ENCODE measurements at regions not wholly inside any gene's neighbourhood (a gene's known extent, or its start where the extent isn't known, plus 50 kb on each side); places are given as distances from the start of the nearest gene placed in this dataset.
"Not testable (repeated sequence)": the region's sequence is repeated elsewhere in the genome, so short reads cannot be mapped to it uniquely, and the experiment has no call there.

- Histone ChIP-seq H3K27me3 (ENCODE audit: insufficient read depth, poor library complexity, severe bottlenecking) (no peaks in the 10 kb centered on the region), H3K36me3 (ENCODE audit: low read depth) (no peaks in the 10 kb centered on the region), H3K27ac (ENCODE audit: poor library complexity, severe bottlenecking) (no peak overlapping the region), H3K9me3 (ENCODE audit: severe bottlenecking) (no peaks in the 10 kb centered on the region), H3K4me3 (ENCODE audit: severe bottlenecking) (no peak overlapping the region), H3K4me1 (ENCODE audit: insufficient read depth, poor library complexity, severe bottlenecking) (no peaks in the 10 kb centered on the region)
- no peak for TF ChIP-seq CTCF (IDR thresholded peaks at IDR 0.05; ENCODE audit: poor library complexity, severe bottlenecking)
- DNase-seq (ENCODE audit: low spot score) (no peak), ATAC-seq (ENCODE audit: low read depth) (no peak)
These were observed 511.5 kb upstream of the PTBP2 start for GRCh38 chr1:96210054-96210453.

GRCh38 chr1:96211202-96211601, 510.4 kb upstream of the PTBP2 start:
- Histone ChIP-seq H3K36me3 (ENCODE audit: low read depth) (no peaks in the 10 kb centered on the region), H3K4me1 (ENCODE audit: insufficient read depth, poor library complexity, severe bottlenecking) (no peaks in the 10 kb centered on the region), H3K27me3 (ENCODE audit: insufficient read depth, poor library complexity, severe bottlenecking) (no peaks in the 10 kb centered on the region), H3K9me3 (ENCODE audit: severe bottlenecking) (no peaks in the 10 kb centered on the region), H3K4me3 (ENCODE audit: severe bottlenecking) (no peak overlapping the region), H3K27ac (ENCODE audit: poor library complexity, severe bottlenecking) (no peak overlapping the region)
- no peak for TF ChIP-seq CTCF (IDR thresholded peaks at IDR 0.05; ENCODE audit: poor library complexity, severe bottlenecking)
- DNase-seq (ENCODE audit: low spot score), result no peak
- ATAC-seq (ENCODE audit: low read depth), result no peak

GRCh38 chr1:96214982-96215381, 506.6 kb upstream of the PTBP2 start:
- no peak for ATAC-seq (ENCODE audit: low read depth)
- no peak for TF ChIP-seq CTCF (IDR thresholded peaks at IDR 0.05; ENCODE audit: poor library complexity, severe bottlenecking)
- Histone ChIP-seq H3K4me3 (ENCODE audit: severe bottlenecking) (no peak overlapping the region), H3K27me3 (ENCODE audit: insufficient read depth, poor library complexity, severe bottlenecking) (no peaks in the 10 kb centered on the region), H3K9me3 (ENCODE audit: severe bottlenecking) (no peaks in the 10 kb centered on the region), H3K36me3 (ENCODE audit: low read depth) (no peaks in the 10 kb centered on the region), H3K27ac (ENCODE audit: poor library complexity, severe bottlenecking) (no peak overlapping the region), H3K4me1 (ENCODE audit: insufficient read depth, poor library complexity, severe bottlenecking) (no peaks in the 10 kb centered on the region)
- no peak for DNase-seq (ENCODE audit: low spot score)

GRCh38 chr1:96220651-96221050, 500.9 kb upstream of the PTBP2 start:
- H3K4me1 ChIP-seq (ENCODE audit: insufficient read depth, poor library complexity, severe bottlenecking), result no peaks in the 10 kb centered on the region
- TF ChIP-seq CTCF (IDR thresholded peaks at IDR 0.05; ENCODE audit: poor library complexity, severe bottlenecking), result no peak
- no peak overlapping the region for H3K4me3 ChIP-seq (ENCODE audit: severe bottlenecking)
- H3K9me3 ChIP-seq (ENCODE audit: severe bottlenecking), result no peaks in the 10 kb centered on the region
- H3K27me3 ChIP-seq (ENCODE audit: insufficient read depth, poor library complexity, severe bottlenecking), result no peaks in the 10 kb centered on the region
- H3K36me3 ChIP-seq (ENCODE audit: low read depth), result no peaks in the 10 kb centered on the region
- H3K27ac ChIP-seq (ENCODE audit: poor library complexity, severe bottlenecking), result no peak overlapping the region
- no peak for DNase-seq (ENCODE audit: low spot score)
- no peak for ATAC-seq (ENCODE audit: low read depth)

- TF ChIP-seq CTCF (IDR thresholded peaks at IDR 0.05; ENCODE audit: poor library complexity, severe bottlenecking), result no peak
- no peaks in the 10 kb centered on the region for H3K27me3 ChIP-seq (ENCODE audit: insufficient read depth, poor library complexity, severe bottlenecking)
- no peaks in the 10 kb centered on the region for H3K9me3 ChIP-seq (ENCODE audit: severe bottlenecking)
- ATAC-seq (ENCODE audit: low read depth) (no peak), DNase-seq (ENCODE audit: low spot score) (no peak)
- no peaks in the 10 kb centered on the region for H3K36me3 ChIP-seq (ENCODE audit: low read depth)
- no peak overlapping the region for H3K4me3 ChIP-seq (ENCODE audit: severe bottlenecking)
- no peaks in the 10 kb centered on the region for H3K4me1 ChIP-seq (ENCODE audit: insufficient read depth, poor library complexity, severe bottlenecking)
- H3K27ac ChIP-seq (ENCODE audit: poor library complexity, severe bottlenecking), result no peak overlapping the region
These were observed 498.9 kb upstream of the PTBP2 start for GRCh38 chr1:96222701-96223100.

- not testable (repeated sequence) for ATAC-seq (ENCODE audit: low read depth); H3K9me3 ChIP-seq (ENCODE audit: severe bottlenecking); H3K36me3 ChIP-seq (ENCODE audit: low read depth); H3K27ac ChIP-seq (ENCODE audit: poor library complexity, severe bottlenecking); H3K27me3 ChIP-seq (ENCODE audit: insufficient read depth, poor library complexity, severe bottlenecking); H3K4me1 ChIP-seq (ENCODE audit: insufficient read depth, poor library complexity, severe bottlenecking); H3K4me3 ChIP-seq (ENCODE audit: severe bottlenecking)
- peak; percentile 38 for DNase-seq (ENCODE audit: low spot score)
These were observed 497.4 kb upstream of the PTBP2 start for GRCh38 chr1:96224229-96224628.
